ENCODE measurements at regions not wholly inside any gene's neighbourhood (a gene's known extent, or its start where the extent isn't known, plus 50 kb on each side); places are given as distances from the start of the nearest gene placed in this dataset.

DNA sequence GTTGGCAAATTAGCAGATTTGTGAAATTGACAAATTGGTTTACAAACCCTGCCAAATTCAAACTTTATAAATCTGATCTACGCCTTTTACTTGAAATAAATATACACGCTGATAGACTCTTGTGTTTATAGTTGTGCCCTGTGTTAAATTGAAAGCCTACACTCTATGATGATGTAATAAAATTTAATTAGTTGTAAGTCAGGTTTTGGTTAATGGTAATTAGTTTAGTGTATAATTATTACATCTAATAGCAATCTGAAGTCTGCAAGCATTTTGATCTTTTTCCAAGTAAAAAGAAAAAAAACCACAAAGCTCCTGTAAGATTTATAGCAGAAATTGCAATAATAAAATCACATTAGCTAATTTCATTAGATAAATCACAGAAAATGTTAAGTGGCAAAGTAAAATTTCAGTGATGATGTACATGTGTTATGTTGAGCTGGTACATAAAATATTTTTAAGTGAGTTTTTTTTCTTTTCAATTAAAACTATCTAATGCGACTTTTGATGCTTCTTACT is 72.7 kb upstream of the TENM3 start:
- no peak for DNase-seq

DNA sequence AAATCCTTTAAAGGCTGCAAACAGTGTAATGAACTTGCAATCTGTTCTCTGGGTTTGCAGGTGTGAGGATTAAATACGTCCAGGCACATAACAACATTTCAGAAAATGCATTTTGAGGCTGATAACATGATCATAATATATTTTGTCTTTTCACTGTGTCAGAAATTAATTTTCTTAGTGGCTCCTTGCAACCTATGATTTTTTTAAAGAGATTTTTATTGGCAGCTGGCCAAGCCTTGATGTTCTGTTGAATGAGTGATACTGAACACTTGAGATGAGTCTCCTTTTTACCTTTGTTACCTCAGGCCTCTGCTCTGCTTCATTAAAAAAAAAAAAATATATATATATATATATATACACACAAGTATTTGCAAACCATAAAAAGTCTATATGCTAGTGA is 68.2 kb upstream of the TENM3 start:
- DNase-seq = no peak

- no peak for DNase-seq
These were observed 67.2 kb upstream of the TENM3 start for GRCh38 chr4:182175788-182176519.

GRCh38 chr4:182177166-182177565 is 66.0 kb upstream of the TENM3 start:
- DNase-seq = no peak

DNA sequence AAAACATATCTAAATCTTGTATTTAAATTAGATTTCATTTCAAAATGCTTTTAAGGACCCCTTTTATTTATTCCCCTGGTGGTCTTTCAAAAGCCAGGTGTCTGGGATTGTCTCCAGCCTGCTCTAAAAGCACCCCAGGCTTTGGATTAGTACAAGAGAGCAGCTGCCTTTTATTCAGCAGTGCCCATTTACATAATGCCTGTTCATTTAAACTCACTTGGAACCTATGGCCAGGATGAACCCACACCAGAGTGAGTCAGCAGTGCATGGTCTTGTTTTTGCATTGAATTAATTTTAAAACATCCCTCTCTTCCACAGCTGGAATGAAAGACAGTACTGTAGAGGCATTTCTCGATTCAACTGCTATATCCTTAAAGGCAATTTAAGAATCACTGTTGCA is 64.1 kb upstream of the TENM3 start:
- no peak for DNase-seq

- DNase-seq = no peak
These were observed 63.5 kb upstream of the TENM3 start for GRCh38 chr4:182179751-182180150.

GRCh38 chr4:182185491-182185890 is 57.7 kb upstream of the TENM3 start:
- DNase-seq = no peak

GRCh38 chr4:182187674-182188073 is 55.5 kb upstream of the TENM3 start:
- no peak for DNase-seq

GRCh38 chr4:182188622-182189021 is 54.6 kb upstream of the TENM3 start:
- no peak for DNase-seq

DNA sequence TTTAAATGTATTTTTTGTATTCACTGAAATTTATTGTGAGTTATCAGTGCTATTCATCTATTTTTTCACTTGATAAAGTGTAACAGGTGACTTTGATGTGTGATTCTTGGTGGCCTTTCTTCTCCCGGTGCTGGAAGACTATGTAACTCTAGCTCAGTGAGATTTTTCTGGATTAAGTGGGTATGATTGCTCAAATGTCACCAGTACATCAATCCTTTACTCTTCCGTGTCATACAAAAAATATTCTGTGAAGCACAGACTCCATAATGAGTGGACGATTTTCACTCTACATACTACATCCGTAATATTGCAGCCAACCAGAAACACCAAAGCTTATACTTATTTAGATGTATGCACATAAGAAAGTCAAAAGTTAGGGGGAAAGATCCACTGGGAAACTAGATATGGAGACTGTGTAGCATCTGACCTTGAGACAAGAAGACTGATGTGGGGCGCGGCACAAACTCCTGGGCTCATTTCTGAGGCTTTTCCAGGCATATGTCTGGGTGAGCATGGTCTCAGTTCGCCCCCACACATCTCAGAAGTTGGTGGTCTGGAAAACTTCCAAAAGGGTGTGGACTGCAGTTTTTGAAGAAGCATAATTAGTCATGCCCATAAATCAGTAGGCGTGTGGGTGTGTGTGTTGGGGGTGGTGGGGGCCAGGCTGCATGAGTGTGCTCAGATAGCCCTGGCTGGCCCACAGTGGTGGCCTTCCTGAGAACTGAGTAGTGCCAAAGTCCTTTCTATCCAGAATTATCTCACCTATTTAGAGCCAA is 53.9 kb upstream of the TENM3 start:
- DNase-seq = no peak

DNA sequence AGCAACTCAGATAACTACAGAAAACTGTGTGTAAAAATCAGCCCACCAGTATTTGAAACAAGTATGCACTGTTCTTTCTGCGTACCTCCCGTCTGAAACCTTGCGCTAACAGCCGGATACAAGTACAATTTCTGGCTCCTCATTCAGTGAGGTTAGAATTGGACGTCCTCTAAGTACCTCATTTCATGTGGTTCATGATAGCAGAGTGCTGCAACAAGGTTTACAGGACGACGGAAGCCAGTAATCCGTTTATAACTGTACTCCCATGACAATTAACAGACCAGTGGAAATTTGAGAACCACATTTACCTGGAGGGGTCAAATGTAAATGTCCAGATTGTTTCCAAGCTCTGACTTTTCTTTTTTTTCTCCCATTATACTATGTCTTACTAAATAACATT is 52.9 kb upstream of the TENM3 start:
- no peak for DNase-seq

GRCh38 chr4:182192511-182193181 is 50.6 kb upstream of the TENM3 start:
- no peak for DNase-seq

GRCh38 chr4:182193311-182193710 is 49.9 kb upstream of the TENM3 start:
- DNase-seq = no peak
